ENCODE measurements at regions not wholly inside any gene's neighbourhood (a gene's known extent, or its start where the extent isn't known, plus 50 kb on each side); places are given as distances from the start of the nearest gene placed in this dataset.

DNA sequence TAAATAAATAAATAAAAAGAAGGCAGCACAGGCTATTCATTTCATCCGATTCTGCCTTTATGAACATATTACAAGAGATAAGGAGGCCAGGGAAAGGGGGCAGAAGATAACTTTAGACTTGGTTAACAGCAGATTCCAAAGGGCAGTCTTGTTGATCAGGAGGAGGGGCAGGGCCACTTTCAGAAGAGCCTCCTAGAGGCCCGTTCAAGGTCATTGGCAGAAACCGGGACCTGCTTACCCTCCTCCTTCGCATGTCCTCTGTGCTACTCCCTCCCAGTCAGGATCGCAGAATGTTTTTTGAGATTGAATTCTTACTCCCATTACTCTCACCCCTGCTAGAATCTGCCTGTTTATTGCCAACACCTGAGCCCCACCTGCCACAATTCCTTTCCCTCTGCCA, 217.0 kb upstream of the IPO5 start:
- no peaks in the 10 kb centered on the region for H4K20me1 ChIP-seq (ENCODE audit: insufficient read depth, low read length)
- WGBS (ENCODE audit: low lambda C conversion rate): 21% methylated on average over 5 of the region's 5 CpGs
- H3K9me3 ChIP-seq (ENCODE audit: low read length): no peaks in the 10 kb centered on the region
- no peaks in the 10 kb centered on the region for H3K36me3 ChIP-seq (replicated peaks in 1 of 2; ENCODE audit: control insufficient read depth in 1 of 2, insufficient read depth in 2 of 2, low read length in 2 of 2)
- in situ Hi-C loops (cut with HindIII; ENCODE audit: extremely low pct_ligation_motif_present, low pct_unique_long_range_greater_than_20kb): no loop called here
- BruUV-seq (replicated peaks): no TSS peak
- H2AFZ ChIP-seq (ENCODE audit: low read length): no peak overlapping the region
- no peaks in the 10 kb centered on the region for H3K4me1 ChIP-seq (ENCODE audit: insufficient read depth, low read length)
- ATAC-seq (no peak), DNase-seq (ENCODE audit: low spot score) (no peak), FAIRE-seq (no peak)
- no peaks in the 10 kb centered on the region for H3K79me2 ChIP-seq (ENCODE audit: insufficient read depth, low read length)
- no peak overlapping the region for H3K4me3 ChIP-seq (replicated peaks in 1 of 3; ENCODE audit: insufficient read depth in 1 of 3, low read depth in 2 of 3, low read length in 3 of 3)
- ChIA-PET CTCF (ENCODE audit: low intra/inter-chr PET ratio, low total read pairs) (no interaction called here), POLR2A (no interaction called here)
- H3K27me3 ChIP-seq (ENCODE audit: control insufficient read depth in 1 of 2, insufficient read depth in 2 of 2, low read length in 2 of 2): peaks cover 0 to 6% of the 10 kb centered on the region in 2 experiments; a peak in 1 of 5 replicates
- H3K9ac ChIP-seq (ENCODE audit: insufficient read depth, low read depth, low read length): no peak overlapping the region
- H3K4me2 ChIP-seq (ENCODE audit: low read depth, low read length): no peak overlapping the region
- intact Hi-C loops (cut with micrococcal nuclease; ENCODE audit: unreplicated experiment): no loop called here
- H3K27ac ChIP-seq (ENCODE audit: extremely low read length, insufficient read depth, low read length): no peak overlapping the region
- TF ChIP-seq CEBPB (IDR thresholded peaks at IDR 0.05; ENCODE audit: borderline replicate concordance, low read depth, low read length) (no peak), ZNF713 (CRISPR knock-in tag; IDR thresholded peaks at IDR 0.05) (no peak), TP53 (CRISPR knock-in tag; conservative IDR thresholded peaks at IDR 0.05) (no peak), GLI4 (CRISPR knock-in tag; IDR thresholded peaks at IDR 0.05; ENCODE audit: borderline replicate concordance) (no peak), ZNF777 (CRISPR knock-in tag; IDR thresholded peaks at IDR 0.05) (no peak), ZNF333 (CRISPR knock-in tag; IDR thresholded peaks at IDR 0.05; ENCODE audit: borderline replicate concordance) (no peak), BCL6 (CRISPR knock-in tag; IDR thresholded peaks at IDR 0.05) (no peak), ZNF251 (CRISPR knock-in tag; IDR thresholded peaks at IDR 0.05) (no peak), SALL2 (CRISPR knock-in tag; IDR thresholded peaks at IDR 0.05) (no peak), RBAK (CRISPR knock-in tag; IDR thresholded peaks at IDR 0.05) (no peak), EP300 (IDR thresholded peaks at IDR 0.05; ENCODE audit: low read depth in 2 of 2, low read length in 2 of 2) (no peak), EP300 (CRISPR knock-in tag; IDR thresholded peaks at IDR 0.05; ENCODE audit: borderline replicate concordance) (no peak), HNRNPLL (IDR thresholded peaks at IDR 0.05; ENCODE audit: low read depth, low read length, poor library complexity, severe bottlenecking) (no peak)
- TF ChIP-seq, protein P1, sequence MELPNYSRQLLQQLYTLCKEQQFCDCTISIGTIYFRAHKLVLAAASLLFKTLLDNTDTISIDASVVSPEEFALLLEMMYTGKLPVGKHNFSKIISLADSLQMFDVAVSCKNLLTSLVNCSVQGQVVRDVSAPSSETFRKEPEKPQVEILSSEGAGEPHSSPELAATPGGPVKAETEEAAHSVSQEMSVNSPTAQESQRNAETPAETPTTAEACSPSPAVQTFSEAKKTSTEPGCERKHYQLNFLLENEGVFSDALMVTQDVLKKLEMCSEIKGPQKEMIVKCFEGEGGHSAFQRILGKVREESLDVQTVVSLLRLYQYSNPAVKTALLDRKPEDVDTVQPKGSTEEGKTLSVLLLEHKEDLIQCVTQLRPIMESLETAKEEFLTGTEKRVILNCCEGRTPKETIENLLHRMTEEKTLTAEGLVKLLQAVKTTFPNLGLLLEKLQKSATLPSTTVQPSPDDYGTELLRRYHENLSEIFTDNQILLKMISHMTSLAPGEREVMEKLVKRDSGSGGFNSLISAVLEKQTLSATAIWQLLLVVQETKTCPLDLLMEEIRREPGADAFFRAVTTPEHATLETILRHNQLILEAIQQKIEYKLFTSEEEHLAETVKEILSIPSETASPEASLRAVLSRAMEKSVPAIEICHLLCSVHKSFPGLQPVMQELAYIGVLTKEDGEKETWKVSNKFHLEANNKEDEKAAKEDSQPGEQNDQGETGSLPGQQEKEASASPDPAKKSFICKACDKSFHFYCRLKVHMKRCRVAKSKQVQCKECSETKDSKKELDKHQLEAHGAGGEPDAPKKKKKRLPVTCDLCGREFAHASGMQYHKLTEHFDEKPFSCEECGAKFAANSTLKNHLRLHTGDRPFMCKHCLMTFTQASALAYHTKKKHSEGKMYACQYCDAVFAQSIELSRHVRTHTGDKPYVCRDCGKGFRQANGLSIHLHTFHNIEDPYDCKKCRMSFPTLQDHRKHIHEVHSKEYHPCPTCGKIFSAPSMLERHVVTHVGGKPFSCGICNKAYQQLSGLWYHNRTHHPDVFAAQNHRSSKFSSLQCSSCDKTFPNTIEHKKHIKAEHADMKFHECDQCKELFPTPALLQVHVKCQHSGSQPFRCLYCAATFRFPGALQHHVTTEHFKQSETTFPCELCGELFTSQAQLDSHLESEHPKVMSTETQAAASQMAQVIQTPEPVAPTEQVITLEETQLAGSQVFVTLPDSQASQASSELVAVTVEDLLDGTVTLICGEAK (IDR thresholded peaks at IDR 0.05): no peak
- TF ChIP-seq, protein P1 (CRISPR knock-in tag; IDR thresholded peaks at IDR 0.05): no peak
- TF ChIP-seq, protein P2, sequence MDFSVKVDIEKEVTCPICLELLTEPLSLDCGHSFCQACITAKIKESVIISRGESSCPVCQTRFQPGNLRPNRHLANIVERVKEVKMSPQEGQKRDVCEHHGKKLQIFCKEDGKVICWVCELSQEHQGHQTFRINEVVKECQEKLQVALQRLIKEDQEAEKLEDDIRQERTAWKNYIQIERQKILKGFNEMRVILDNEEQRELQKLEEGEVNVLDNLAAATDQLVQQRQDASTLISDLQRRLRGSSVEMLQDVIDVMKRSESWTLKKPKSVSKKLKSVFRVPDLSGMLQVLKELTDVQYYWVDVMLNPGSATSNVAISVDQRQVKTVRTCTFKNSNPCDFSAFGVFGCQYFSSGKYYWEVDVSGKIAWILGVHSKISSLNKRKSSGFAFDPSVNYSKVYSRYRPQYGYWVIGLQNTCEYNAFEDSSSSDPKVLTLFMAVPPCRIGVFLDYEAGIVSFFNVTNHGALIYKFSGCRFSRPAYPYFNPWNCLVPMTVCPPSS (IDR thresholded peaks at IDR 0.05): no peak
